Body of pancreas (tissue), 4 donors: ENCODE measurements at regions not wholly inside any gene's neighbourhood (a gene's known extent, or its start where the extent isn't known, plus 50 kb on each side); places are given as distances from the start of the nearest gene placed in this dataset.

ENCODE experiments used
- CTCF ChIP-seq, 7 experiments: fragments of 450-650 bp in 4 of 7; fragments of 200-600 bp in 3 of 7; sonication (generic) in 3 of 7; IDR thresholded peaks; one replicate each; pipeline ENCODE4 v1.5.1; 2016 to 2019; ENCODE audit warnings: antibody characterized with exemption in 7 of 7
- POLR2A ChIP-seq, 3 donors: fragments of 450-650 bp; IDR thresholded peaks; one replicate each; pipeline ENCODE4 v1.6.1; 2016; ENCODE audit warnings: antibody characterized with exemption in 3 of 3, mild to moderate bottlenecking in 2 of 3

GRCh38 chr5:42888771-42889170 is 77.1 kb upstream of the SELENOP start:
- TF ChIP-seq CTCF (IDR thresholded peaks at IDR 0.05) (no peak), POLR2A (IDR thresholded peaks at IDR 0.05) (no peak)
